Liver (tissue), 3 donors: ENCODE measurements at regions not wholly inside any gene's neighbourhood (a gene's known extent, or its start where the extent isn't known, plus 50 kb on each side); places are given as distances from the start of the nearest gene placed in this dataset.

Experiments
- EGR1 ChIP-seq, 2 donors: IDR thresholded peaks; 2 replicates each; pipeline ENCODE4 v1.6.1; 2016 to 2018; ENCODE audit warnings: antibody characterized with exemption in 2 of 2, low read depth in 2 of 2
- GABPA ChIP-seq, 2 donors: IDR thresholded peaks in 1 of 2; conservative IDR thresholded peaks in 1 of 2; 2 replicates each; pipeline ENCODE4 v1.6.1; 2016; ENCODE audit warnings: antibody characterized with exemption in 2 of 2, mild to moderate bottlenecking in 1 of 2, moderate library complexity in 1 of 2
- HNF4G ChIP-seq: IDR thresholded peaks from 2 replicates; pipeline ENCODE4 v1.6.1; 2016; ENCODE audit warnings: antibody characterized with exemption
- JUND ChIP-seq, 2 donors: IDR thresholded peaks; 2 replicates each; pipeline ENCODE4 v1.6.1; 2016; ENCODE audit warnings: antibody characterized with exemption in 2 of 2
- RAD21 ChIP-seq, 2 donors: IDR thresholded peaks; 2 replicates each; pipeline ENCODE4 v1.6.1; 2016; ENCODE audit warnings: antibody characterized with exemption in 2 of 2, mild to moderate bottlenecking in 2 of 2
- RXRA ChIP-seq, 2 donors: IDR thresholded peaks; 2 replicates each; pipeline ENCODE4 v1.6.1; 2017 to 2018; ENCODE audit warnings: antibody characterized with exemption in 2 of 2, mild to moderate bottlenecking in 1 of 2
- SP1 ChIP-seq: IDR thresholded peaks from 2 replicates; pipeline ENCODE4 v1.6.1; 2018; ENCODE audit warnings: antibody characterized with exemption, mild to moderate bottlenecking
- TAF1 ChIP-seq: conservative IDR thresholded peaks from 2 replicates; pipeline ENCODE4 v1.6.1; 2016; ENCODE audit warnings: antibody characterized with exemption, mild to moderate bottlenecking
- YY1 ChIP-seq: IDR thresholded peaks from 2 replicates; pipeline ENCODE4 v1.6.1; 2016; ENCODE audit warnings: antibody characterized with exemption, mild to moderate bottlenecking
- TF ChIP-seq, protein P1 (sequence below): fragments of 150-350 bp; IDR thresholded peaks from 2 replicates; pipeline ENCODE4 v1.5.1; 2017; ENCODE audit warnings: improper control_type of control experiment, low read depth, low read length; ENCODE audit not compliant: missing input control
- TF ChIP-seq, protein P2 (sequence below): IDR thresholded peaks from 2 replicates; pipeline ENCODE4 v1.6.1; 2016; ENCODE audit warnings: antibody characterized with exemption
- TF ChIP-seq, protein P3 (sequence below): IDR thresholded peaks from 2 replicates; pipeline ENCODE4 v1.6.1; 2016; ENCODE audit warnings: antibody characterized with exemption
- TF ChIP-seq, protein P4 (sequence below): IDR thresholded peaks from 2 replicates; pipeline ENCODE4 v1.6.1; 2016; ENCODE audit warnings: antibody characterized with exemption, mild to moderate bottlenecking
- donor health status: healthy.
- donor health status: healthy.

DNA sequence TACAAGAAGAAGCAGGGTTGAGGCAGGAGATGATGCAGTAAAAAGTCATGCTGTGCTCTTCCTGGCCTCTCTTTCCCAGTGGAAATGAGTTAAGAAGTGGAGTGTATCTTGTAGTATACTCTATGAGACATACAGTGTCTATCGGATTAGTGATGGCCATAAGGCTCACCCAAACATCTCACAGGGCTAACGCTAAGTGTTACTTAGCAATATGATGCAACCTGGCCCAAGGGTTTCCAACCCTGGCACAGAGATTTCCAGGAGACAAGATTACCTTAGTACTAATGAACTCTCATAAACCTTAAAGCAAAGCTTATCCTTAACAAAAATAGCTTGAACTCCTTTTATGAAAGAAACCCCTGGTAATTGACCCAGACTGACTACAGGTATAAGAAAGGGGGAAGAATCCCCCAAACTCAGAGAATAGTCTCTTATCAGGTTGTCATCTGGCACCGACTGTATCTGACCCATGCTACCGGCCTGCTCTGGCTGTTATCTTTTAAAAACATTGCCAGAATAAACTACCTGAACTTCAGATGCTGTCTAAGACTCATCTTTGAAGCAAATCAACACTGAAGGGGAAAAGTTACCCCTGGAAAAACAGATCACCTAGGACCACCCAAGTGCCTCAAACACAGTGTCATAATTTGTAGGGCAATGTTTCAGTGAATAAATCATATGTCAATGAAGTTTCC is 1002.0 kb downstream of the REEP3 start:
- TF ChIP-seq, protein P1, sequence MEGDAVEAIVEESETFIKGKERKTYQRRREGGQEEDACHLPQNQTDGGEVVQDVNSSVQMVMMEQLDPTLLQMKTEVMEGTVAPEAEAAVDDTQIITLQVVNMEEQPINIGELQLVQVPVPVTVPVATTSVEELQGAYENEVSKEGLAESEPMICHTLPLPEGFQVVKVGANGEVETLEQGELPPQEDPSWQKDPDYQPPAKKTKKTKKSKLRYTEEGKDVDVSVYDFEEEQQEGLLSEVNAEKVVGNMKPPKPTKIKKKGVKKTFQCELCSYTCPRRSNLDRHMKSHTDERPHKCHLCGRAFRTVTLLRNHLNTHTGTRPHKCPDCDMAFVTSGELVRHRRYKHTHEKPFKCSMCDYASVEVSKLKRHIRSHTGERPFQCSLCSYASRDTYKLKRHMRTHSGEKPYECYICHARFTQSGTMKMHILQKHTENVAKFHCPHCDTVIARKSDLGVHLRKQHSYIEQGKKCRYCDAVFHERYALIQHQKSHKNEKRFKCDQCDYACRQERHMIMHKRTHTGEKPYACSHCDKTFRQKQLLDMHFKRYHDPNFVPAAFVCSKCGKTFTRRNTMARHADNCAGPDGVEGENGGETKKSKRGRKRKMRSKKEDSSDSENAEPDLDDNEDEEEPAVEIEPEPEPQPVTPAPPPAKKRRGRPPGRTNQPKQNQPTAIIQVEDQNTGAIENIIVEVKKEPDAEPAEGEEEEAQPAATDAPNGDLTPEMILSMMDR = no peak
- TF ChIP-seq GABPA (IDR thresholded peaks at IDR 0.05 in 1 of 2, conservative IDR thresholded peaks at IDR 0.05 in 1 of 2) (no peak), EGR1 (IDR thresholded peaks at IDR 0.05; ENCODE audit: low read depth in 2 of 2) (no peak), SP1 (no peak), TAF1 (no peak), YY1 (no peak), RXRA (IDR thresholded peaks at IDR 0.05) (no peak), RAD21 (IDR thresholded peaks at IDR 0.05) (no peak), HNF4G (no peak), JUND (IDR thresholded peaks at IDR 0.05) (no peak)
- TF ChIP-seq, protein P2, sequence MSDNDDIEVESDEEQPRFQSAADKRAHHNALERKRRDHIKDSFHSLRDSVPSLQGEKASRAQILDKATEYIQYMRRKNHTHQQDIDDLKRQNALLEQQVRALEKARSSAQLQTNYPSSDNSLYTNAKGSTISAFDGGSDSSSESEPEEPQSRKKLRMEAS = no peak
- TF ChIP-seq, protein P3, sequence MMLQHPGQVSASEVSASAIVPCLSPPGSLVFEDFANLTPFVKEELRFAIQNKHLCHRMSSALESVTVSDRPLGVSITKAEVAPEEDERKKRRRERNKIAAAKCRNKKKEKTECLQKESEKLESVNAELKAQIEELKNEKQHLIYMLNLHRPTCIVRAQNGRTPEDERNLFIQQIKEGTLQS = no peak
- TF ChIP-seq, protein P4, sequence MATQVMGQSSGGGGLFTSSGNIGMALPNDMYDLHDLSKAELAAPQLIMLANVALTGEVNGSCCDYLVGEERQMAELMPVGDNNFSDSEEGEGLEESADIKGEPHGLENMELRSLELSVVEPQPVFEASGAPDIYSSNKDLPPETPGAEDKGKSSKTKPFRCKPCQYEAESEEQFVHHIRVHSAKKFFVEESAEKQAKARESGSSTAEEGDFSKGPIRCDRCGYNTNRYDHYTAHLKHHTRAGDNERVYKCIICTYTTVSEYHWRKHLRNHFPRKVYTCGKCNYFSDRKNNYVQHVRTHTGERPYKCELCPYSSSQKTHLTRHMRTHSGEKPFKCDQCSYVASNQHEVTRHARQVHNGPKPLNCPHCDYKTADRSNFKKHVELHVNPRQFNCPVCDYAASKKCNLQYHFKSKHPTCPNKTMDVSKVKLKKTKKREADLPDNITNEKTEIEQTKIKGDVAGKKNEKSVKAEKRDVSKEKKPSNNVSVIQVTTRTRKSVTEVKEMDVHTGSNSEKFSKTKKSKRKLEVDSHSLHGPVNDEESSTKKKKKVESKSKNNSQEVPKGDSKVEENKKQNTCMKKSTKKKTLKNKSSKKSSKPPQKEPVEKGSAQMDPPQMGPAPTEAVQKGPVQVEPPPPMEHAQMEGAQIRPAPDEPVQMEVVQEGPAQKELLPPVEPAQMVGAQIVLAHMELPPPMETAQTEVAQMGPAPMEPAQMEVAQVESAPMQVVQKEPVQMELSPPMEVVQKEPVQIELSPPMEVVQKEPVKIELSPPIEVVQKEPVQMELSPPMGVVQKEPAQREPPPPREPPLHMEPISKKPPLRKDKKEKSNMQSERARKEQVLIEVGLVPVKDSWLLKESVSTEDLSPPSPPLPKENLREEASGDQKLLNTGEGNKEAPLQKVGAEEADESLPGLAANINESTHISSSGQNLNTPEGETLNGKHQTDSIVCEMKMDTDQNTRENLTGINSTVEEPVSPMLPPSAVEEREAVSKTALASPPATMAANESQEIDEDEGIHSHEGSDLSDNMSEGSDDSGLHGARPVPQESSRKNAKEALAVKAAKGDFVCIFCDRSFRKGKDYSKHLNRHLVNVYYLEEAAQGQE = no peak
